Liver (tissue), 3 donors: ENCODE measurements at regions not wholly inside any gene's neighbourhood (a gene's known extent, or its start where the extent isn't known, plus 50 kb on each side); places are given as distances from the start of the nearest gene placed in this dataset.

Experiments
- FOXA1 ChIP-seq: IDR thresholded peaks from 2 replicates; pipeline ENCODE4 v1.6.1; 2016; ENCODE audit warnings: antibody characterized with exemption
- GABPA ChIP-seq, 2 donors: IDR thresholded peaks in 1 of 2; conservative IDR thresholded peaks in 1 of 2; 2 replicates each; pipeline ENCODE4 v1.6.1; 2016; ENCODE audit warnings: antibody characterized with exemption in 2 of 2, mild to moderate bottlenecking in 1 of 2, moderate library complexity in 1 of 2
- JUND ChIP-seq, 2 donors: IDR thresholded peaks; 2 replicates each; pipeline ENCODE4 v1.6.1; 2016; ENCODE audit warnings: antibody characterized with exemption in 2 of 2
- NR2F2 ChIP-seq: IDR thresholded peaks from 2 replicates; pipeline ENCODE4 v1.6.1; 2016; ENCODE audit warnings: antibody characterized with exemption
- RAD21 ChIP-seq, 2 donors: IDR thresholded peaks; 2 replicates each; pipeline ENCODE4 v1.6.1; 2016; ENCODE audit warnings: antibody characterized with exemption in 2 of 2, mild to moderate bottlenecking in 2 of 2
- SP1 ChIP-seq: IDR thresholded peaks from 2 replicates; pipeline ENCODE4 v1.6.1; 2018; ENCODE audit warnings: antibody characterized with exemption, mild to moderate bottlenecking
- TAF1 ChIP-seq: conservative IDR thresholded peaks from 2 replicates; pipeline ENCODE4 v1.6.1; 2016; ENCODE audit warnings: antibody characterized with exemption, mild to moderate bottlenecking
- YY1 ChIP-seq: IDR thresholded peaks from 2 replicates; pipeline ENCODE4 v1.6.1; 2016; ENCODE audit warnings: antibody characterized with exemption, mild to moderate bottlenecking
- TF ChIP-seq, protein P1 (sequence below): fragments of 150-350 bp; IDR thresholded peaks from 2 replicates; pipeline ENCODE4 v1.5.1; 2017; ENCODE audit warnings: improper control_type of control experiment, low read depth, low read length; ENCODE audit not compliant: missing input control
- donor health status: healthy.
- donor health status: healthy.

DNA sequence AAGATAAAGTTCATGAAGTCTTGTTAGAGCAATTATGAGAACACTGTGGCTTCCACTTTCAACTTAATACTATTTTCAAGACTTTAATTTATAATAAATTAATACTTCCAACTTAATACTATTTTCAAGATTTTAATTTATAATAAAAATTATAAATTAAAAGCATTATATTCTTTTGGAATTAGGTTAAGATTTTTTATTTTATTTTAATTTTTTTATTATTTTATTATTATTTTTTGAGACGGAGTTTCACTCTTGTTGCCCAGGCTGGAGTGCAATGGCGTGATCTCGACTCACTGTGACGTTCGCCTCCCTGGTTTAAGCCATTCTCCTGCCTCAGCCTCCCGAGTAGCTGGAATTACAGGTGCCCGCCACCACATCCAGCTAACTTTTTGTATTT, 126.0 kb upstream of the GUCY1A1 start:
- TF ChIP-seq, protein P1, sequence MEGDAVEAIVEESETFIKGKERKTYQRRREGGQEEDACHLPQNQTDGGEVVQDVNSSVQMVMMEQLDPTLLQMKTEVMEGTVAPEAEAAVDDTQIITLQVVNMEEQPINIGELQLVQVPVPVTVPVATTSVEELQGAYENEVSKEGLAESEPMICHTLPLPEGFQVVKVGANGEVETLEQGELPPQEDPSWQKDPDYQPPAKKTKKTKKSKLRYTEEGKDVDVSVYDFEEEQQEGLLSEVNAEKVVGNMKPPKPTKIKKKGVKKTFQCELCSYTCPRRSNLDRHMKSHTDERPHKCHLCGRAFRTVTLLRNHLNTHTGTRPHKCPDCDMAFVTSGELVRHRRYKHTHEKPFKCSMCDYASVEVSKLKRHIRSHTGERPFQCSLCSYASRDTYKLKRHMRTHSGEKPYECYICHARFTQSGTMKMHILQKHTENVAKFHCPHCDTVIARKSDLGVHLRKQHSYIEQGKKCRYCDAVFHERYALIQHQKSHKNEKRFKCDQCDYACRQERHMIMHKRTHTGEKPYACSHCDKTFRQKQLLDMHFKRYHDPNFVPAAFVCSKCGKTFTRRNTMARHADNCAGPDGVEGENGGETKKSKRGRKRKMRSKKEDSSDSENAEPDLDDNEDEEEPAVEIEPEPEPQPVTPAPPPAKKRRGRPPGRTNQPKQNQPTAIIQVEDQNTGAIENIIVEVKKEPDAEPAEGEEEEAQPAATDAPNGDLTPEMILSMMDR = no peak
- TF ChIP-seq TAF1 (no peak), JUND (IDR thresholded peaks at IDR 0.05) (no peak), SP1 (no peak), GABPA (IDR thresholded peaks at IDR 0.05 in 1 of 2, conservative IDR thresholded peaks at IDR 0.05 in 1 of 2) (no peak), RAD21 (IDR thresholded peaks at IDR 0.05) (no peak), FOXA1 (no peak), YY1 (no peak), NR2F2 (no peak)
